Fibroblast of lung (primary cell): ENCODE measurements at regions not wholly inside any gene's neighbourhood (a gene's known extent, or its start where the extent isn't known, plus 50 kb on each side); places are given as distances from the start of the nearest gene placed in this dataset.

Source experiments
- DNase-seq, 2 donors: peaks; one replicate each; pipeline versions ENCODE4 v3.0.0 to v3.0.0-alpha.2; 2010; ENCODE audit warnings: low read depth in 2 of 2
- H2AFZ ChIP-seq: 2 replicates; pipeline ENCODE4 v1.5.1; 2012; ENCODE audit warnings: low read length, control low read depth, inconsistent platforms
- H3K27ac ChIP-seq: 2 replicates; pipeline ENCODE4 v1.5.1; 2011; ENCODE audit warnings: low read length, control low read depth; ENCODE audit not compliant: insufficient read depth
- H3K27me3 ChIP-seq: 2 replicates; pipeline ENCODE4 v1.5.1; 2011; ENCODE audit warnings: mild to moderate bottlenecking, low read length; ENCODE audit not compliant: control insufficient read depth, insufficient read depth
- H3K36me3 ChIP-seq: 2 replicates; pipeline ENCODE4 v1.5.1; 2011; ENCODE audit warnings: low read length; ENCODE audit not compliant: control insufficient read depth, insufficient read depth
- H3K4me1 ChIP-seq: 2 replicates; pipeline ENCODE4 v1.5.1; 2011; ENCODE audit warnings: low read length; ENCODE audit not compliant: control insufficient read depth, insufficient read depth; ENCODE audit errors: extremely low read depth
- H3K4me2 ChIP-seq: 2 replicates; pipeline ENCODE4 v1.5.1; 2011; ENCODE audit warnings: low read length, control low read depth; ENCODE audit not compliant: insufficient read depth; ENCODE audit errors: extremely low read depth
- H3K4me3 ChIP-seq, 4 experiments: fragments of 200-600 bp in 1 of 4; sonication (generic) in 1 of 4; replicated peaks in 1 of 4; 2 replicates each; pipeline ENCODE4 v1.5.1; 2011 to 2016; ENCODE audit warnings: low read length in 4 of 4, low read depth in 3 of 4, mild to moderate bottlenecking in 3 of 4, control low read depth in 2 of 4, inconsistent platforms in 1 of 4, mixed read lengths in 1 of 4; ENCODE audit not compliant: insufficient read depth in 1 of 4; ENCODE audit errors: control extremely low read depth in 1 of 4
- H3K79me2 ChIP-seq: 2 replicates; pipeline ENCODE4 v1.5.1; 2012; ENCODE audit warnings: mild to moderate bottlenecking, low read length, inconsistent platforms; ENCODE audit not compliant: control insufficient read depth, insufficient read depth
- H3K9ac ChIP-seq: 2 replicates; pipeline ENCODE4 v1.5.1; 2011; ENCODE audit warnings: mild to moderate bottlenecking, low read length, control low read depth; ENCODE audit not compliant: insufficient read depth
- H3K9me3 ChIP-seq: 2 replicates; pipeline ENCODE4 v1.5.1; 2012; ENCODE audit warnings: low read depth, low read length; ENCODE audit not compliant: control insufficient read depth, insufficient read depth
- H4K20me1 ChIP-seq: 2 replicates; pipeline ENCODE4 v1.5.1; 2011; ENCODE audit warnings: low read length; ENCODE audit not compliant: control insufficient read depth, insufficient read depth; ENCODE audit errors: extremely low read depth
- EZH2 ChIP-seq: IDR thresholded peaks from 2 replicates; pipeline ENCODE4 v1.5.1; 2012; ENCODE audit warnings: low read length, control low read depth, mild to moderate bottlenecking; ENCODE audit errors: missing control alignments
- TF ChIP-seq, protein P1 (sequence below), 2 donors: IDR thresholded peaks in 1 of 2; conservative IDR thresholded peaks in 1 of 2; 1 replicate in 1 of 2; 2 replicates in 1 of 2; pipeline ENCODE4 v1.5.1; 2011 to 2012; ENCODE audit warnings: low read length in 2 of 2, control low read depth in 1 of 2, inconsistent platforms in 1 of 2, low read depth in 1 of 2, mild to moderate bottlenecking in 1 of 2

- no peak overlapping the region for H3K9ac ChIP-seq
- H3K79me2 ChIP-seq: no peaks in the 10 kb centered on the region
- no peak overlapping the region for H2AFZ ChIP-seq
- H3K27ac ChIP-seq: no peak overlapping the region
- no peak overlapping the region for H3K4me2 ChIP-seq
- no peak for DNase-seq
- no peaks in the 10 kb centered on the region for H3K36me3 ChIP-seq
- H3K9me3 ChIP-seq: no peaks in the 10 kb centered on the region
- H3K4me3 ChIP-seq: no peak overlapping the region
- no peaks in the 10 kb centered on the region for H3K4me1 ChIP-seq
- no peaks in the 10 kb centered on the region for H4K20me1 ChIP-seq
- TF ChIP-seq, protein P1, sequence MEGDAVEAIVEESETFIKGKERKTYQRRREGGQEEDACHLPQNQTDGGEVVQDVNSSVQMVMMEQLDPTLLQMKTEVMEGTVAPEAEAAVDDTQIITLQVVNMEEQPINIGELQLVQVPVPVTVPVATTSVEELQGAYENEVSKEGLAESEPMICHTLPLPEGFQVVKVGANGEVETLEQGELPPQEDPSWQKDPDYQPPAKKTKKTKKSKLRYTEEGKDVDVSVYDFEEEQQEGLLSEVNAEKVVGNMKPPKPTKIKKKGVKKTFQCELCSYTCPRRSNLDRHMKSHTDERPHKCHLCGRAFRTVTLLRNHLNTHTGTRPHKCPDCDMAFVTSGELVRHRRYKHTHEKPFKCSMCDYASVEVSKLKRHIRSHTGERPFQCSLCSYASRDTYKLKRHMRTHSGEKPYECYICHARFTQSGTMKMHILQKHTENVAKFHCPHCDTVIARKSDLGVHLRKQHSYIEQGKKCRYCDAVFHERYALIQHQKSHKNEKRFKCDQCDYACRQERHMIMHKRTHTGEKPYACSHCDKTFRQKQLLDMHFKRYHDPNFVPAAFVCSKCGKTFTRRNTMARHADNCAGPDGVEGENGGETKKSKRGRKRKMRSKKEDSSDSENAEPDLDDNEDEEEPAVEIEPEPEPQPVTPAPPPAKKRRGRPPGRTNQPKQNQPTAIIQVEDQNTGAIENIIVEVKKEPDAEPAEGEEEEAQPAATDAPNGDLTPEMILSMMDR (conservative IDR thresholded peaks at IDR 0.05 in 1 of 2, IDR thresholded peaks at IDR 0.05 in 1 of 2; ENCODE audit: low read depth in 1 of 2, low read length in 2 of 2): no peak
- no peak for TF ChIP-seq EZH2
- no peaks in the 10 kb centered on the region for H3K27me3 ChIP-seq
These were observed 160.2 kb downstream of the C11orf91 start for GRCh38 chr11:33540427-33540826.

DNA sequence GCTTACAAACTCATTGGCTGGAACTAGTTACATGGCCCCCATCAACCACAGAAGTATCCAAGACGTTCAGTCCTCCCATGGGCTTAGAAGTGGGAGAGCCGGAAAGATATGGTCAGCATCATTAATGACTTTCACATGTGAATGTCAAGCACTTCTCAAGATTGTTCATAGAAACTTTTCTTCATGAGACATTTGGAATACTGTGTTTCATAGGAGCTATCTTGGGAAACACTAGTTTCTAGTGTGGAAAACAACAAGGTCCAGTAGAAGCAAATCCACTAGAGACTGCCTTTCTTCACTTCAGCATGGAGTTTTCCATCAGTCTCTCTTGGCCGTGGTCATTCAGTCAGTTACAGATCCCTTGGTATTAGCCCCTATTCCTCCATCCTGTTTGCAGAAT lies 160.9 kb downstream of the C11orf91 start:
- Histone ChIP-seq H3K36me3 (no peaks in the 10 kb centered on the region), H3K4me3 (no peak overlapping the region), H2AFZ (no peak overlapping the region), H3K4me1 (no peaks in the 10 kb centered on the region), H3K9ac (no peak overlapping the region), H3K9me3 (no peaks in the 10 kb centered on the region), H3K27ac (no peak overlapping the region), H4K20me1 (no peaks in the 10 kb centered on the region), H3K79me2 (no peaks in the 10 kb centered on the region), H3K4me2 (no peak overlapping the region), H3K27me3 (no peaks in the 10 kb centered on the region)
- TF ChIP-seq, protein P1 (conservative IDR thresholded peaks at IDR 0.05 in 1 of 2, IDR thresholded peaks at IDR 0.05 in 1 of 2; ENCODE audit: low read depth in 1 of 2, low read length in 2 of 2): no peak
- TF ChIP-seq EZH2: no peak
- DNase-seq: no peak

DNA sequence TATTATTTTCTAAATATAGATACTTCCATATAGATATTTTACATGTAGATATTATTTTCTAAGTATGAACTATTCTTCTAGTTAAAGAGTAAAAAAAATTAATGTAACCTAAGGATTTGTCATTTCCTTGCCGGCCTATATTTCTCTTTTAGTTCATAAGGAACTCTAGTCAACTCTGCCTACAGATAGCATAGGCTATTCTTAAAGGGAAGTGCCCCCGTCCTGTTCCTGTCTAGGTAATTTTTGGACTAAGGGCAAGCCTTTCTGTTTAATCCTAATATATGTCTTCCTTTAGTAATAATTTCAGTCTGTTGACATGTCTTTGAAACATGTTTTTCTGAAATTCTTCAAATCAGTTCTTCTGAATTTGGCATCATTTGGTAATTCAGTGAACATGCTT lies 161.9 kb downstream of the C11orf91 start:
- Histone ChIP-seq H3K79me2 (no peaks in the 10 kb centered on the region), H3K9me3 (no peaks in the 10 kb centered on the region), H3K27me3 (no peaks in the 10 kb centered on the region), H3K36me3 (no peaks in the 10 kb centered on the region), H3K4me1 (no peaks in the 10 kb centered on the region), H3K9ac (no peak overlapping the region), H3K4me2 (no peak overlapping the region), H3K4me3 (no peak overlapping the region), H3K27ac (no peak overlapping the region), H4K20me1 (no peaks in the 10 kb centered on the region), H2AFZ (no peak overlapping the region)
- no peak for TF ChIP-seq EZH2
- TF ChIP-seq, protein P1 (conservative IDR thresholded peaks at IDR 0.05 in 1 of 2, IDR thresholded peaks at IDR 0.05 in 1 of 2; ENCODE audit: low read depth in 1 of 2, low read length in 2 of 2): no peak
- no peak for DNase-seq
